ENCODE measurements at regions not wholly inside any gene's neighbourhood (a gene's known extent, or its start where the extent isn't known, plus 50 kb on each side); places are given as distances from the start of the nearest gene placed in this dataset.

GRCh38 chr1:2882966-2883696, 81.6 kb upstream of the TTC34 start:
- DNase-seq = no peak
- in situ Hi-C loops (cut with MboI; ENCODE audit: low pct_unique_long_range_greater_than_20kb, low sequenced_read_pairs) = no loop called here

- DNase-seq = no peak
- in situ Hi-C loops (cut with MboI; ENCODE audit: low pct_unique_long_range_greater_than_20kb, low sequenced_read_pairs) = no loop called here
Measured at GRCh38 chr1:2885001-2885400, 83.5 kb upstream of the TTC34 start.

- no peak for DNase-seq
- in situ Hi-C loops (cut with MboI; ENCODE audit: low pct_unique_long_range_greater_than_20kb, low sequenced_read_pairs) = no loop called here
Measured at GRCh38 chr1:2886631-2887030, 85.1 kb upstream of the TTC34 start.

DNA sequence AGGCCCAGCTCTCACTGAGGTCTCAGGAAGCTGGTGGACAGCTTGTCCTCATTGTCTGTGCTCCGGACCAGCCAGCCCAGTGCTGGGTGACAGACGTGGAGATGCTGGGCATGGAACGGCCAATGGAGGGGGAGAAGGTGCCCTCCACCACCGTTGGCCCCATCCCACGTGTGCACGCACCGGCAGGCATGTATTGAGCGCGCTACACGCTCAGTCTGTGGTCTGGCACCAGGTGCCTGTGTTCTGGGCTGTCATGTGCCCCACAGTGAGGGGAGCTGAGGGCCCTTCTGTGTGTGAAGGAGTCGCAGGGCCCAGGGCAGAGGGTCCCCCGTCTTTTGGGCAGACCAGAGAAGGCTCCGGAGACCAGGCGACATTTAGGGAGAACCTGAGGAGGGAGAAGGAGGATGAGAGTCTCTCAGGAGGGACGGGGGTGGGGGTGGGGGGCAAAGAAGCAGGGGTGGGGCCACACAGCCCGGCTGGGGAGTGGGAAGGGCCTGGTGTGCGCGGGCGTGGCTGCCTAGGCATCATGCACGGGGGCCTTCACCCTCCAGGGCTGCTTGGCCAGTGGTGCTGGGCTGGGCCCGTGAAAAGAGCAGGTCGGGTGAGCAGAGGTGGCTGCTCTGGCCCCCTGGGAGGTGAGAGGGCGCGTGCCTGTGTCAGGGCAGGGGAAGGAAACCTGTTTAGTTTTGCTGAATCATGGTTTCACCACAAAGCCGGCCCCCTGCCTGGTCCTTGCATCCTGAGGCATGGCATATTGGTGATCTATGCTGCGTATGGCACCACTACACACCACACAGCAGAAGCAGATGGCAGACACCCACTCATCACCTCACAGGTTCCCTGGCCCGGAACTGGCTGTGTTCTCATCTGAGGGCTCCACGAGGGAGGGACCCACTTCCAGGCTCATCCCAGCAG, 86.7 kb upstream of the TTC34 start:
- peak; percentile 12 for DNase-seq
- in situ Hi-C loops (cut with MboI; ENCODE audit: low pct_unique_long_range_greater_than_20kb, low sequenced_read_pairs) = no loop called here

DNA sequence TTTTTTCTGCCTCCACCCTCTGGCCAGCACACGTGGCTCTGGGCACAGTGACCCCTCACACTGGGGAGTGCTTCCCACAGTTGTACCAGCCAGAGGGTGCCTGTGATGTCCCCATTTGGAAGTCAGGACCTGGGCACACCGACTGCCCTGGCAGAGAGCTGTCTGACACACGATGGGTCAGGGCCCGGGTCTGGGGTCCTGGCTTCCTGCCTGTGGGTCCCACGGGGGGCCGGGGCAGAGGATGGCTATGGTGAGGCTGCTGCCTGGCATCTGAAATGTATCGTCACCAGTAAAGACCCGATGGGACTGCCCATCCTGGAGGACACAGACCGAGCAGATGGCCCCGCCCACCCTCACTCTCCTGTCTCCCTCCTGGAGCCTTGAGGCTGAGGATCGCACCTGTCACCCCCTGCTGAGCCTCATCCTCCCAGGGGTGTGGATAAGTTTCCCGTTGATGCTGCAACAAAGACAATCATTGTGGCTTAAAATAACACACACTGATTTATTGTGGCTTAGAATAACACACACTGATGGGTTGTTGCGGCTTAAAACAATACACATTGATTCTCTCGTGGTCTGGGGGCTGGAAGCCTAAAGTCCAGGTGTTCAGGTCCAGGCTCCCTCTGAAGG, 88.8 kb upstream of the TTC34 start:
- no peak for DNase-seq

GRCh38 chr1:2891923-2892448, 90.5 kb upstream of the TTC34 start:
- no peak for DNase-seq
- in situ Hi-C loops (cut with MboI; ENCODE audit: low pct_unique_long_range_greater_than_20kb, low sequenced_read_pairs) = no loop called here

More for the DNA sequence above, 88.8 kb upstream of the TTC34 start:
- in situ Hi-C loops (cut with MboI; ENCODE audit: low pct_unique_long_range_greater_than_20kb, low sequenced_read_pairs) = no loop called here

DNA sequence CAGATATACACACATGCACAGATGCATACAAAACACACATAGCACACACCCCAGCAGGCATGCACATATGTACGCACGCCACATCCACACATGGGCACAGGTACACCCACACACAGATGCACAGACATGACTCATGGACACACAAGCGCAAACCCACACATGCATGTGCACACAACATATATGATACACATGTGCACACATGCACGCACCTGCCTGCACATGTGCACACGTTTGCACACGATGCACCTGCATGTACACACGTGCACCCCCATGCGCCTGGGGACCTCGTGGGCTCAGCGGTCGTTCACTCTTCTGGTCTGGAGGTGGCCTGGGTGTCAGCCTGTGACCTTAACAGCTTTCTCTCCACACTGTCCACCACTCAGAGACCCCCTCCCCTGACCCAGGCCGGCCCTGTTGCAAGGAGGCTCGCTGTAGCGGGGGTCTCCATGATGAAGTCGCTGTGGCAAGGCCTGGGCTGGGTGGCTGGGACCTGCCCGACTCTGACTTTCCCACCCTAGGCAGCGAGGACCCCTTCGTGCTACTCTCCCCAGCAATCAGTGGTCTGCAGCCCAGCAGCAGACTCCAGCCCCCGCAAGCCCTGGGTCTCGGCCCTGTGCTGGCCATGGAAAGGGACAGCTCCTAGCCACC, 92.1 kb upstream of the TTC34 start:
- in situ Hi-C loops (cut with MboI; ENCODE audit: low pct_unique_long_range_greater_than_20kb, low sequenced_read_pairs) = no loop called here
- DNase-seq = no peak

GRCh38 chr1:2894381-2895041, 93.0 kb upstream of the TTC34 start:
- no peak for DNase-seq
- in situ Hi-C loops (cut with MboI; ENCODE audit: low pct_unique_long_range_greater_than_20kb, low sequenced_read_pairs) = no loop called here

GRCh38 chr1:2896824-2897223, 95.3 kb upstream of the TTC34 start:
- in situ Hi-C loops (cut with MboI; ENCODE audit: low pct_unique_long_range_greater_than_20kb, low sequenced_read_pairs) = no loop called here
- DNase-seq = no peak

- DNase-seq = no peak
- in situ Hi-C loops (cut with MboI; ENCODE audit: low pct_unique_long_range_greater_than_20kb, low sequenced_read_pairs) = no loop called here
Measured at GRCh38 chr1:2903226-2903625, 101.7 kb upstream of the TTC34 start.

- in situ Hi-C loops (cut with MboI; ENCODE audit: low pct_unique_long_range_greater_than_20kb, low sequenced_read_pairs) = no loop called here
- no peak for DNase-seq
Measured at GRCh38 chr1:2904191-2904590, 102.7 kb upstream of the TTC34 start.

- in situ Hi-C loops (cut with MboI; ENCODE audit: low pct_unique_long_range_greater_than_20kb, low sequenced_read_pairs) = no loop called here
- DNase-seq = no peak
Measured at GRCh38 chr1:2905356-2905755, 103.9 kb upstream of the TTC34 start.

DNA sequence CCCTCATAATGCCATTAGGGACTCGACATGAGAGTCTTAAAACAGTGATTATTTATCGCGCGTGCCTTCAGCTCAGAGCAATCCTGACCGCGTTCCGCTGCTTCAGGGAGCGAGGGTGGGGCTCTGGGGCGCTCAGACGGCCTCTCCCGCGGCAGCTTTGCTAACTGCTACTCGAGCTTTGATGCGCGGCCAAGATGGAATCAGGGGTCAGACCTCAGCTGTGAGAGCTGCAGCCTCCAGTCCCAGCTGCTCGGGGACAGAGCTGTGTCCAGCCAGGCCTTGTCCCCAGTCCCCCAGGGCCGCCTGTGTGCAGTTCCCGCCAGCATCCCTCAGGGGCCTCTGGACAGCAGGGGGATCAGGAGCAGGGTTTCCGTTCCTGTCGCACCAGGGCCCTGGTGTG, 104.6 kb upstream of the TTC34 start:
- no peak for DNase-seq
- in situ Hi-C loops (cut with MboI; ENCODE audit: low pct_unique_long_range_greater_than_20kb, low sequenced_read_pairs) = no loop called here

DNA sequence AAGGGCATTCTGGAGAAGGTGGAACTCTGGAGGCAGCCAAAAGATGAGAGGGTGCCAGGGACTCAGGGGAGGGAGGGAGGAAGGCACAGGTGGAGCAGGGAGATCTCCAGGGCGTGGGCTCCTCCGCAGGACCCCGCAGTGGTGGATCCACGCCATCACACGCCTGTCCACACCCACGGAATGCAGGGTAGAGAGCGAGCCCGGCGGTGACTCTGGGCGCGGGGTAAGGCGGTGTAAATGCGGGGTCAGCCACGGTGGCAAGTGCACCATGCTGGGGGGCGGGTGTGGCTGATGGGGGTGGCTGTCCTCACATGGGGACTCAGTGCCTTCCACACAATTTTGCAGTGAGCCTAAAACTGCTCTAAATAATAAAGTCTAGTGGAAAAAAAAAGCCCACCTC, 105.1 kb upstream of the TTC34 start:
- no peak for DNase-seq
- in situ Hi-C loops (cut with MboI; ENCODE audit: low pct_unique_long_range_greater_than_20kb, low sequenced_read_pairs) = no loop called here

DNA sequence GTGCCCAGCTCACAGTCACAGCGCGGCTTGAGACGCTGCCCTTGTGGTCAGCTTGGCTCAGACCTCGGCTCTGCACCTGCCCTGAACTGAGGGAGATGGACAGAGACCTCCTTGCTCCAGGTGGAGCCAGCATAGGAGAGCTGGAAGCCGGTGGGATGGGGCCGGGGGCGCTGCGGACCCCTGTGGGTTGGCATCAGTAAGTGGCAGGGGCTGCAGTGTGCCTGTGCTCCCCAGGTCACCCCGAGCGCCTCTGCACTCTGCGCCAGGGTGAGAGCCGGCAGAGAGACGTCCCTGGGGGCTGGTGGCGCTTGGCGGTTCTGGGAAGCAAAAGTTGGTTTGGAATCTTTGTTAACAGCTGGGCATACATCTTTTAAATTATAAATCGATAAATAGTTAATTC, 105.6 kb upstream of the TTC34 start:
- in situ Hi-C loops (cut with MboI; ENCODE audit: low pct_unique_long_range_greater_than_20kb, low sequenced_read_pairs) = no loop called here
- DNase-seq = no peak

DNA sequence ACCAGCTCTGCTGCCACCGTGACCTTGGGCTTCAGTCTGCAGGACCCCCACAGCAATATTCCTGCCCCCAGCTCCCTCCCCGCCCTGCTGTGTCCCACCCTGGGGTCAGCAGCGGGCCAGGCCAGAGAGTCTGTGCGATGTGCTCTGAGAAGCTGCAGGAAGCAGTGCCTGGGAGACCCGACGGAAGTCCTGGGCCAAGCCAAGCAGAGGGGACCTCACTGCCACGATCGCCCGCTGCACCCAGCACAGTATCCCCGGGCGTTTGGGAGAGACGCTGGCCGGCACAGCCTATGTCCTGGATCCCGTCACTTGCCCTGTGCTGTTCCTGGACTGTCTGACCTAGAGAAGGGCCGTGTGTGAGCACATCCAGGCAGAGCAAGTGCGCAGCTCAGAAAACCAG, 106.6 kb upstream of the TTC34 start:
- DNase-seq = no peak
- in situ Hi-C loops (cut with MboI; ENCODE audit: low pct_unique_long_range_greater_than_20kb, low sequenced_read_pairs) = no loop called here

GRCh38 chr1:2908561-2908960, 107.1 kb upstream of the TTC34 start:
- in situ Hi-C loops (cut with MboI; ENCODE audit: low pct_unique_long_range_greater_than_20kb, low sequenced_read_pairs) = no loop called here
- no peak for DNase-seq

DNA sequence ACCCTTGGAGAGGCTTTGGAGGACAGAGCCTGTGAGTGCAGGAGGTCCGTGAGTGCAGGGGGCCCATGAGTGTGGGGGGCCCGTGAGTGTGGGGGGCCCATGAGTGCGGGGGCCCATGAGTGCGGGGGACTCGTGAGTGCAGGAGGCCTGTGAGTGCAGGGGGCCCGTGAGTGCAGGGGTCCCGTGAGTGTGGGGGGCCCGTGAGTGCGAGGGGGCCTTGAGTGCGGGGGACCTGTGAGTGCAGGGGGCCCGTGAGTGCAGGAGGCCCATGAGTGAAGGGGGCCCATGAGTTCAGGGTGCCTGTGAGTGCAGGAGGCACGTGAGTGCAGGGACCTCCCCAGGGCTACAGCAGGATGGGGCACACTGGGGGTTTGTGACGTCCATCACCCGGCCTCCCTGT, 108.3 kb upstream of the TTC34 start:
- in situ Hi-C loops (cut with MboI; ENCODE audit: low pct_unique_long_range_greater_than_20kb, low sequenced_read_pairs) = no loop called here
- DNase-seq = no peak

DNA sequence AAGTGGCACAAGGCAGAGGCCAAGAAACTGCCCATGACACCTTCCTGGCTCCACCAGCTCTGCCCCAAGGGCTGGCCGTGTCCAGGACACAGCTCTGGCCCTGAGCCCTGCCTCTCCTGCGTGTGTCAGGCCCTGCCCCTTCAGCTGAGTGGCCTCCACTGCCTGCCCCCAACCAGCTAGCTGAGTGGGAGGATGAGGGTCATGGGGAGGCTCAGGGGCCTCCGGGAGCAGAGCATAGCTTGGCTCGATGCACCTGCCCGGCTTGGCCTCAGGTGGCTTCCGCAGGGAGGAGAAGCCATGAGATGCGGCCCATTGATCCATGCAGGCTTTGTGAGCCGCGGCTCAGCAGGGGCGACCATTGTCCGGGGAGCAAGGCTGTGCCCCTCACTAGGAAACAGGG, 108.7 kb upstream of the TTC34 start:
- in situ Hi-C loops (cut with MboI; ENCODE audit: low pct_unique_long_range_greater_than_20kb, low sequenced_read_pairs) = no loop called here

More for the DNA sequence above, 108.7 kb upstream of the TTC34 start:
- DNase-seq = no peak
